ENCODE measurements at regions not wholly inside any gene's neighbourhood (a gene's known extent, or its start where the extent isn't known, plus 50 kb on each side); places are given as distances from the start of the nearest gene placed in this dataset.

GRCh38 chr2:104777721-104778120 is 76.2 kb upstream of the POU3F3 start:
- DNase-seq (no peak), ATAC-seq (no peak)
- no peak overlapping the region for H3K4me3 ChIP-seq
- no peak for TF ChIP-seq CTCF (IDR thresholded peaks at IDR 0.05)
- H3K4me1 ChIP-seq (ENCODE audit: low read depth), result no peaks in the 10 kb centered on the region
- intact Hi-C loops (cut with DNase I, micrococcal nuclease), result no loop called here
- H3K36me3 ChIP-seq (ENCODE audit: low read depth), result no peaks in the 10 kb centered on the region
- no peaks in the 10 kb centered on the region for H3K9me3 ChIP-seq

- H3K4me1 ChIP-seq (ENCODE audit: low read depth), result no peaks in the 10 kb centered on the region
- no peak for TF ChIP-seq CTCF (IDR thresholded peaks at IDR 0.05)
- no peak for DNase-seq
- H3K9me3 ChIP-seq, result no peaks in the 10 kb centered on the region
- ATAC-seq, result no peak
- intact Hi-C loops (cut with DNase I, micrococcal nuclease), result no loop called here
- no peaks in the 10 kb centered on the region for H3K36me3 ChIP-seq (ENCODE audit: low read depth)
- H3K4me3 ChIP-seq, result no peak overlapping the region
These were observed 72.8 kb upstream of the POU3F3 start for GRCh38 chr2:104781151-104781550.

- no peak for TF ChIP-seq CTCF (IDR thresholded peaks at IDR 0.05)
- no peaks in the 10 kb centered on the region for H3K36me3 ChIP-seq (ENCODE audit: low read depth)
- no peaks in the 10 kb centered on the region for H3K9me3 ChIP-seq
- ATAC-seq (no peak), DNase-seq (no peak)
- no peak overlapping the region for H3K4me3 ChIP-seq
- intact Hi-C loops (cut with DNase I, micrococcal nuclease), result no loop called here
- no peaks in the 10 kb centered on the region for H3K4me1 ChIP-seq (ENCODE audit: low read depth)
These were observed 69.7 kb upstream of the POU3F3 start for GRCh38 chr2:104784264-104784663.

GRCh38 chr2:104786204-104786603 is 67.7 kb upstream of the POU3F3 start:
- ATAC-seq, result no peak
- intact Hi-C loops (cut with DNase I, micrococcal nuclease), result no loop called here
- no peak for DNase-seq

GRCh38 chr2:104786821-104787220 is 67.1 kb upstream of the POU3F3 start:
- no peak overlapping the region for H3K4me3 ChIP-seq
- H3K4me1 ChIP-seq (ENCODE audit: low read depth), result no peaks in the 10 kb centered on the region
- H3K36me3 ChIP-seq (ENCODE audit: low read depth), result no peaks in the 10 kb centered on the region
- H3K9me3 ChIP-seq, result no peaks in the 10 kb centered on the region
- DNase-seq, result no peak
- intact Hi-C loops (cut with DNase I, micrococcal nuclease), result no loop called here
- no peak for ATAC-seq
- TF ChIP-seq CTCF (IDR thresholded peaks at IDR 0.05), result no peak

More at GRCh38 chr2:104786204-104786603, 67.7 kb upstream of the POU3F3 start:
- Histone ChIP-seq H3K9me3 (no peaks in the 10 kb centered on the region), H3K4me1 (ENCODE audit: low read depth) (no peaks in the 10 kb centered on the region), H3K4me3 (no peak overlapping the region), H3K36me3 (ENCODE audit: low read depth) (no peaks in the 10 kb centered on the region)
- no peak for TF ChIP-seq CTCF (IDR thresholded peaks at IDR 0.05)

All from mucosa of descending colon (tissue), 3 donors.